SU-DHL-6 (cell line): ENCODE measurements at regions not wholly inside any gene's neighbourhood (a gene's known extent, or its start where the extent isn't known, plus 50 kb on each side); places are given as distances from the start of the nearest gene placed in this dataset.

ENCODE experiments used
- H2AFZ ChIP-seq: fragments of 200-600 bp; sonication (generic); 2 replicates; pipeline ENCODE4 v1.6.1; 2014; ENCODE audit warnings: low read depth, mild to moderate bottlenecking, moderate library complexity, mixed read lengths, antibody characterized with exemption, low read length; ENCODE audit not compliant: severe bottlenecking
- H3F3A ChIP-seq: fragments of 200-600 bp; shearing (Covaris generic); 2 replicates; pipeline ENCODE4 v1.6.0; 2016; ENCODE audit warnings: antibody characterized with exemption, mild to moderate bottlenecking; ENCODE audit not compliant: insufficient read depth
- H3K27ac ChIP-seq: fragments of 200-600 bp; sonication (generic); 2 replicates; pipeline ENCODE4 v1.5.1; 2016; ENCODE audit warnings: low read depth, mild to moderate bottlenecking, low read length, moderate library complexity, mixed read lengths
- H3K27me3 ChIP-seq: fragments of 200-600 bp; sonication (generic), shearing (Covaris generic); 2 replicates; pipeline ENCODE4 v1.6.0; 2014; ENCODE audit warnings: mild to moderate bottlenecking, low read length
- H3K36me3 ChIP-seq: fragments of 200-600 bp; sonication (generic); 2 replicates; pipeline ENCODE4 v1.6.1; 2014; ENCODE audit warnings: mild to moderate bottlenecking, low read length, mixed read lengths
- H3K4me2 ChIP-seq: fragments of 300-600, 200-600 bp; shearing (Covaris generic), sonication (generic); 2 replicates; pipeline ENCODE4 v1.6.0; 2014; ENCODE audit warnings: low read length, low read depth, mild to moderate bottlenecking; ENCODE audit not compliant: poor library complexity, severe bottlenecking
- H3K4me3 ChIP-seq: fragments of 200-600 bp; sonication (generic); 2 replicates; pipeline ENCODE4 v1.5.1; 2014; ENCODE audit warnings: antibody characterized with exemption, low read length, mild to moderate bottlenecking, mixed read lengths; ENCODE audit not compliant: insufficient read depth, poor library complexity, severe bottlenecking
- H3K79me2 ChIP-seq: fragments of 200-600 bp; sonication (generic); 2 replicates; pipeline ENCODE4 v1.6.1; 2014; ENCODE audit warnings: mild to moderate bottlenecking, low read length, moderate library complexity; ENCODE audit not compliant: insufficient read depth
- H3K9ac ChIP-seq: fragments of 200-600 bp; sonication (generic); 2 replicates; pipeline ENCODE4 v1.7.0; 2014; ENCODE audit warnings: mild to moderate bottlenecking, low read length
- H3K9me2 ChIP-seq: fragments of 200-600 bp; sonication (generic); replicated peaks from 2 replicates; pipeline ENCODE4 v1.6.1; 2014; ENCODE audit warnings: low read length; ENCODE audit not compliant: insufficient read depth
- H3K9me3 ChIP-seq: fragments of 200-600 bp; sonication (generic); 2 replicates; pipeline ENCODE4 v1.6.1; 2014; ENCODE audit warnings: low read length, mixed read lengths; ENCODE audit not compliant: insufficient read depth
- H4K20me1 ChIP-seq: fragments of 200-600 bp; sonication (generic); 2 replicates; pipeline ENCODE4 v1.6.1; 2014; ENCODE audit warnings: low read depth, mild to moderate bottlenecking, antibody characterized with exemption, low read length, moderate library complexity, mixed read lengths
- EZH2phosphoT487 ChIP-seq: fragments of 200-600 bp; sonication (generic), shearing (Covaris generic); conservative IDR thresholded peaks from 2 replicates; pipeline ENCODE4 v1.6.1; 2018; ENCODE audit warnings: mild to moderate bottlenecking, antibody characterized with exemption, low read length, moderate library complexity, mixed read lengths
- TF ChIP-seq, protein P1 (sequence below): fragments of 200-600 bp; sonication (generic); IDR thresholded peaks from one replicate; pipeline ENCODE4 v1.5.1; 2017; ENCODE audit warnings: antibody characterized with exemption, mild to moderate bottlenecking, low read length, moderate library complexity; ENCODE audit not compliant: insufficient read depth, poor library complexity, severe bottlenecking

DNA sequence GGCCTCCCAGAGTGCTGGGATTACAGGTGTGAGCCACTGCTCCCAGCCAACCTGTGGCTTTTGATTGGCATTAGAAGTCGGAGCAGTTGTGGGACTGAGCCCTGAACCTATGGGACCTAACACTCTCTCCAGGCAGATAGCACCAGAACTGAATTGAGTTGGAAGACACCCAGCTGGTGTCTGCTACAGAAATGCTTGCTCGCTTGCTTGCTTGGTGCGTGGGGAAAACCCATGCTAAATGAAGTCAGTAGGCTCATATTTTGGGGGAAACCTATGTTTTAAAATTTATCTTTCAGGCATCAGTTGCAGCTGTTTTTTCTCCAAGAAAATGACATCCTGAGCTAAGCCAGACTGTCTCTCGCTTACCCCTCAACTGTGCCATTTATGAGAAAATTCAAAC, 158.5 kb upstream of the RFC3 start:
- H2AFZ ChIP-seq, result no peak overlapping the region
- no peaks in the 10 kb centered on the region for H3K36me3 ChIP-seq
- H4K20me1 ChIP-seq, result no peaks in the 10 kb centered on the region
- H3K4me3 ChIP-seq, result no peak overlapping the region
- no peaks in the 10 kb centered on the region for H3K9me2 ChIP-seq
- no peaks in the 10 kb centered on the region for H3K9me3 ChIP-seq
- no peaks in the 10 kb centered on the region for H3K79me2 ChIP-seq
- no peak for TF ChIP-seq EZH2phosphoT487
- TF ChIP-seq, protein P1, sequence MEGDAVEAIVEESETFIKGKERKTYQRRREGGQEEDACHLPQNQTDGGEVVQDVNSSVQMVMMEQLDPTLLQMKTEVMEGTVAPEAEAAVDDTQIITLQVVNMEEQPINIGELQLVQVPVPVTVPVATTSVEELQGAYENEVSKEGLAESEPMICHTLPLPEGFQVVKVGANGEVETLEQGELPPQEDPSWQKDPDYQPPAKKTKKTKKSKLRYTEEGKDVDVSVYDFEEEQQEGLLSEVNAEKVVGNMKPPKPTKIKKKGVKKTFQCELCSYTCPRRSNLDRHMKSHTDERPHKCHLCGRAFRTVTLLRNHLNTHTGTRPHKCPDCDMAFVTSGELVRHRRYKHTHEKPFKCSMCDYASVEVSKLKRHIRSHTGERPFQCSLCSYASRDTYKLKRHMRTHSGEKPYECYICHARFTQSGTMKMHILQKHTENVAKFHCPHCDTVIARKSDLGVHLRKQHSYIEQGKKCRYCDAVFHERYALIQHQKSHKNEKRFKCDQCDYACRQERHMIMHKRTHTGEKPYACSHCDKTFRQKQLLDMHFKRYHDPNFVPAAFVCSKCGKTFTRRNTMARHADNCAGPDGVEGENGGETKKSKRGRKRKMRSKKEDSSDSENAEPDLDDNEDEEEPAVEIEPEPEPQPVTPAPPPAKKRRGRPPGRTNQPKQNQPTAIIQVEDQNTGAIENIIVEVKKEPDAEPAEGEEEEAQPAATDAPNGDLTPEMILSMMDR, result no peak
- no peak overlapping the region for H3K4me2 ChIP-seq
- no peaks in the 10 kb centered on the region for H3F3A ChIP-seq
- no peak overlapping the region for H3K9ac ChIP-seq
- no peak overlapping the region for H3K27ac ChIP-seq
- H3K27me3 ChIP-seq, result no peaks in the 10 kb centered on the region

DNA sequence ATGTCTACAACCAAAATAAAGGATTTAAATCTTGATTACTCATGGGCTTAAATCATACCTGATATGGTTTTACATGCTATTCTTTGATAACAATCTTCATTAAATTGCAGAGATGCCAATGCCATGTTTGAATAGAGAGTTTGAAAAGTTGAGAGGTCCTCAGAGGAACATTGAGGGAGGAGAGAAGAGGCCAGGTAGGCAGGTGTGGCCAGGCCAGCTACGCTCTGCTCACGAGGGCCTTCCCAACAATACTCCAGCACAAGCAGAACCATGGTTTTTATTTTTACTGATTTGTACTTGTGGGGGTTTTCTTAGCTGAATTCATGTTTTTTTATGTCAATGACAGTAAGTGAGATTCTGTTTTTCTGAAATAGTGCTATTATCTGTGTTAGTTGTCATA, 158.1 kb upstream of the RFC3 start:
- Histone ChIP-seq H3K27ac (no peak overlapping the region), H3K36me3 (no peaks in the 10 kb centered on the region), H3K79me2 (no peaks in the 10 kb centered on the region), H3K9me2 (no peaks in the 10 kb centered on the region), H3K9ac (no peak overlapping the region), H3K4me3 (no peak overlapping the region), H2AFZ (no peak overlapping the region), H3F3A (no peaks in the 10 kb centered on the region), H4K20me1 (no peaks in the 10 kb centered on the region), H3K4me2 (no peak overlapping the region), H3K9me3 (no peaks in the 10 kb centered on the region), H3K27me3 (no peaks in the 10 kb centered on the region)
- TF ChIP-seq, protein P1, result no peak

DNA sequence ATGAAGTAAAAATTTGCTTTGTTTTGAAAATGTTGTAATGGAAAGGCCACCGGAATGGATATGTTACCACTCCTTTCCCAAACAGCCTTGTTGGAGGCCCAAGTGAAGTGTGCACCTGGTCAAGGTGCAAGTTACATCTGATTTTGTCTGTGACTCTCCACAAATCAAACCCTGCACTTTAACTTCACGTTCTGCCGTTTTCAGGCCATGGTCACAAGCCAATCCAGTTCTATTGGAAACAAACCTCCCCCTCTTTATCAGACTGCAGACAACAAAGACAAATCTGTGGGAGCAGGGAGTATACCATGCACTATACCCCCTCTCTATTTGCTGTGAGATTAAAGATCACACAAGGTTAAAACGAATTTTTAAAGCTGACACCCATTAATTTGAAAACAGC, 155.6 kb upstream of the RFC3 start:
- H3K27me3 ChIP-seq, result no peaks in the 10 kb centered on the region
- H2AFZ ChIP-seq, result no peak overlapping the region
- H3K4me2 ChIP-seq, result no peak overlapping the region
- H3K79me2 ChIP-seq, result no peaks in the 10 kb centered on the region
- H4K20me1 ChIP-seq, result no peaks in the 10 kb centered on the region
- no peak overlapping the region for H3K4me3 ChIP-seq
- no peak overlapping the region for H3K9ac ChIP-seq
- H3K9me3 ChIP-seq, result no peaks in the 10 kb centered on the region
- no peaks in the 10 kb centered on the region for H3K9me2 ChIP-seq
- H3F3A ChIP-seq, result no peaks in the 10 kb centered on the region
- H3K36me3 ChIP-seq, result no peaks in the 10 kb centered on the region
- no peak for TF ChIP-seq EZH2phosphoT487
- TF ChIP-seq, protein P1, result no peak
- H3K27ac ChIP-seq, result no peak overlapping the region
